Suppressor macrophage treated with lipopolysaccharide for 4 hours (primary cell): ENCODE measurements at regions not wholly inside any gene's neighbourhood (a gene's known extent, or its start where the extent isn't known, plus 50 kb on each side); places are given as distances from the start of the nearest gene placed in this dataset.

Experiments
- DNase-seq: peaks from one replicate; pipeline ENCODE4 v3.0.0-alpha.2; 2020

DNA sequence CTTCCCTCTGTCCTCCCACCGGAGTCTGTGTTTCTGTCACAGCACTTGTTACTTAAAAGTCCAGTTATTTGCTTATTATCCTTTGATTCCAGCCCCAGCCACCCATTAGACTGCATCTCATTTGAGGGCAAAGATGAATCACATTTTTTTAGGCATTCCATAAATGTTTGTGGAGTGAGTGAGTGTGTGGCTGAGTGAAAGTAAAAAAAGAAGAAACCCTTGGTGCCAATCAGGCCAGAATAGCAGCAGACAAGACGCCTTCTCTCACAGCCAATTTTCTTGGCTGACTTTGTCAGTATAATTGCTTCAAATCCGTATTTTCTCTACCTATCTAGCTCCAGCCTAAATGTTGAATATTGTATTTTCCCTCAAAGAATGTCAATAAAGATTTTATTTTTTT lies 613.0 kb upstream of the WWC1 start:
- DNase-seq: no peak

DNA sequence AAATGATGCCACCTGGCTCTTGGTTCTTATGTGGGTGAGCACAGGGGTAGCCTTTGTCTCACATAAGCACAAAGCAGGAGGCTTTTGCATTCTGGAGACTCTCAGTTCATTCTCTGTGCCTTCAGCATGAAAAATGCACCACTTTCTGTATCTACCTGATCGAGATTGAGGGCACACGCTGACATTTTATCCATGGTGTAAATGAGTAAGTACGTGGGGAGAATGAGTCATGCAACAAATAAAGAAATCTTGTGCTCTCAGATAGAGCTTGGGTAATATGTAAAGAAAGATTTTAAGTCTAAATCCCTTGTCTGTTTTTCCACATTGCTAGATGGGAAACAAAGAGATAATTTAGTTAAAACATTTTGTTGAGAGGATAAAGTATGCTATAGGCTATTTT lies 607.2 kb upstream of the WWC1 start:
- no peak for DNase-seq

DNA sequence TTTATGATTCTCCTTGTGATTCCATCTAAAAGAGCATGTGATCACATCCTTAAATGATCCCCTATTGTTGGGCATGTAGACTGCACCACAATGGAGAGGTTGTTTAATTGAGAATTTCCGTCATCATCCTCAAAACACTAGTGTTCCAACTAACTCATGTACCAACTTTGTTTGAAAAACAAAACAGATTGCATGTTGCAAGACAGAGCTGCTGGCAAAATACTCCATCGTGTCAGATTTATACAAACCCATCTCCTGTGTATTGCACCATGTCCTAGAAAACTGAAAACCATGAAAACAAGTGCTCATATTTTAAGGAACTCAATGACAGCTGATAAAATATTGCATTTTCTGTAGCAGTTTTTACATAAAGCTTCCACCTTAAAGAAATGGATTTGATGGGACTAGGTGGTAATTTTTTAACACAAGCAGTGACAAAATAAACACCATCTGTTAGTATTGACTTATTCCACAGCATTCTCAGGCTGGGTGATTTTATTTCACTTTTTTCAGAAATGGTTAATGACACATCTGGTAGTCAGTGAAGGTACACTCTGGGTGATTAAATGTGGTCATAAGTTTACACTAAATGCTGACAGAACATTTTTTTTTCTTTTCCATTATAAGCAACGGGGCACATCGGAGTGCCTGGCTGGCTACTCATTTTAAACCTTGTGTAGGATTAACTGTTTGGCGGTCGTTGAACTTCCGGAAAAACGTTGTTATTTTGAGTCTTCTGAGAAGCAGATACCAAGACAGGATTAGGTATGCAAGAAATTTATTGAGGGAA lies 602.9 kb upstream of the WWC1 start:
- no peak for DNase-seq

DNA sequence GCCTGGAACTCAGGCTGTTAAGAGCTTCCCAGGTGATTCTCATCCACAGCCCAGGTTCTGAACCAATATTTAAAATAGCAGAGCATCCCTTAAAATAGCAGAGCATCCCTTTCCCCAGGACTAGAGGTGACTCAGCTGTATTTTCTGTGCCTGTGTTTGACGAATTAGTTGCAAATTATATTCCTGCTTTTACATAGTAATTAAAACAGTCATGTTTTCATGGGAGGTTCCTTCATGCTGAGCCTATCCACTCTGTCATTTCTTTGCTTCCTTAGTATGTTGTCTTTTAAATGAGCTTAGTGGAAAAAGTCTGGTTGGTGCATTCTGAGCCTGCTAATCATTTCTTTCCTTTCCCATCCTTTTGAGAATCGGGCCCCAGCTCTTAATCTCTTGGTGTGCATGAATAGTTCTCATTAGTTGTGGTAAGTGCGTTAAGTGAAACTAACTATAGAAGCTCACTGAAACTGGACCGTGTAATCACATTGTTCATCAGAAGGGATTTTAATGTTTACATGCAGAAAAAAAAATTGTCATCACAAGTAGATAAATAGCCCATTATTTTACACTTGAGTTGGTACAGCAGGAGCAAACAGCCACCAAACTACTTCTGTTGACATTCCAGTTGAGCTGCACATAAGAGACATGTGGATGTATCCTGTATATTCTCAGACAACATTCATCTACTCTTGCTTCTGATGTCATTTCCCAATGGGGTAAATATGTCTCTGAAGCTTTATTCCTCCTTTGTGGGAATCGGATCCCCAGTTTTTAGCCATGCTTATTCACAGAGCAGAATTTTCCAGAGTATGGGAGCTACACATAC lies 596.9 kb upstream of the WWC1 start:
- DNase-seq: no peak

DNA sequence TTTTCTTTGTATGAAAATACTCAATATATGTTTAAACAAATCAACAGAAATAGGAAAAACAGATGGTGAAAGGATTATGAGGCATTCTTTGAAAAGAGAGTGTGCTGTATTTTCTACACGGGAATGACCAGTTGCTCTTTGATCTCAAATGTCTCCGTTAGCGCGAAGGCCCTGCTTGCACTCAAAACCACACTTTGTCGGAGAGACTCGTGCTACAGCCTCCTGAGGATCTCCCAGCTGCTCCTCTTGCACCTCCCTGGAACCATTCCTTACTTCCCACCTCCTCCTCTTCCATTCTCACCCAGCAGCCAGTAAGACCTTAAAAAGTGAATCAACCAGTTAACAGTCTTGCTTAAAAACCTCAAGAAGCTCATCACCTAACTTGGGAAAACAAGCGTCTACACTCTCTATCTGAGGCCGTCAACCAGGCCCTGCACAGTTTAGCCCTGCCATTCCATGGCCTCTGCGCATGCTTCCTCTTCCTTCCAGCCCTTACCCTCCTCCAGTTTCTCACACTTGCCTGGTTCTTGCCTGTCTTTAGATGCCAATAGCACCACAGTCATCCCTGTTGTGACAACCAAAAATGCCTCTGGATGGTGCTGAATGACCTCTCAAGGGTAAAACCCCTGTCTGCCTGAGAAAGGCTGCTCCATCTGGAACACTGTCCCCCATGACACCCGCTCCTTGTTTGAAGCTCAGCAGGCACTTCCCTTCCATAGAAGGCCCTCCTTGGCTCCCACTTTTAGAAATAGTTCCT lies 594.7 kb upstream of the WWC1 start:
- no peak for DNase-seq

DNA sequence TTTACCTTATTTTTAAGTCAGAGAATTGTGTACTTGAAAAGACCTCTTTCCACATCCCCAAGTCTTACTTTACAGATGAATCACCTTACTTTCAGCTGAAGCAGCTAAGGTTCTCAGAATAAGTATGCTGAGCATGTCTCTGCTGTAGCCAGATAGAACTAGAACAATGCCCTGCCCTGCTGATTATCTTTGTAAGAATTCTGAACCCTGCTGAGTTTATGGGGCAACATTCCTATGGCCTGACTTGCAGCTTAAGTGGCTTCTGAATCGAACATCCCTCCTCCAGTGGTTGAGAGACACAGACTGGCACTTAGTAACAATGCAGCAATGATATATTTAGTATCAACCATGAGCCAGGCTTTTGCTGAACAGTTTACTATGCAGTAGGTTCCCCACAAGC lies 592.0 kb upstream of the WWC1 start:
- no peak for DNase-seq

DNA sequence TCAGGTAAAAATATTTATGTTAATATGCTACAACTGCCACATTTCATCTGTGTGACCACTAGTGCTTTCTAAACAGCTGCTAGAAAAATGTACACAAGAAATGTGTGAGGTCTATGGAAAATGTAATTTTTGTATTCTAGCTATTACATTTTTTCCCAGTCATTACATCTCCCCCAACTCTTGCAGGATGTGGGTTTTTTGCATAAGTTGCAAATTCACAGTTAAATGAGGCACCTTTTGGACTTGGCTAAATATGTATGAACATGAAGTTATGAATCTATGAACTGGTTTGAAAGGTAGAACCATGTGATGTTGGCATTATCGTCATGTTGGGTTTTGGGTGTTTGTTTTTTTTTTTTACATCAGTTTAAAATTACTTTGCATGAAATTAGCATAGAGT lies 590.4 kb upstream of the WWC1 start:
- DNase-seq: no peak

DNA sequence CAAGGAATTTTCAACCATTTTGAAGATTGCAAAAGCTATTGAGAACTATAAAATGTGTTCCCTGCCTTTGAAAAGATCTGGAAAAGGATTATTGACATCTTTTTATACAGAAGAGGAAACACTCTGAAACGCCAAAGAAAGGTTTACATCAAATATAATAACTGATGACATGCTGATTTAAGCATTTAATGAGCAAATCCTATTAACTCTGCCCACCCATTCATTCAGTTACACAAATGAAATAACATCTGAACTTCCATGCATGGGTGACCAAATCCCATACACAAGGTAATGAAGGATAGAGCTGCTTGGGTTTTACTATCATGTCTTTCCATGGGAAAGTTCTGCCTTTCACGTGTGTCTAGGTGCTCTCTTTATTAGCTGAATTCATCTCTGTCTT lies 589.4 kb upstream of the WWC1 start:
- DNase-seq: no peak

DNA sequence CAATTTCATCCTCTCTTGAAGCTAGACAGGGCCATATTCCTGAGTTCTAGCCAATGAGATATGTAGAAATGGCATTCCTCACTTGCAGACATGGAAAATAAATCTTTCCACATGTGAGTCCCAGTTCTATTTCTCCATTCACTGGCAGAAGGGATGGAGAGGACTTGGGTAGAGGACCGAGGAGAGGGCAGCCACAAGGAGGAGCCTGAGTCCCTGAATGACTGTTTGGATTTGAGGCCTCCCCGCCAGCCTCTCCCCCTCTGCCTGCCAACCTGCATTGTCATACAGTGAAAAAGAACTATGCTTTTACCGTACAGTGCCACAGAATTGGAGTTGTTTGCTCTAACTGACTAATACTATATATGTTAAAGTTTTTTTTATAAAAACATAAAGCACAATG lies 583.0 kb upstream of the WWC1 start:
- DNase-seq: no peak

DNA sequence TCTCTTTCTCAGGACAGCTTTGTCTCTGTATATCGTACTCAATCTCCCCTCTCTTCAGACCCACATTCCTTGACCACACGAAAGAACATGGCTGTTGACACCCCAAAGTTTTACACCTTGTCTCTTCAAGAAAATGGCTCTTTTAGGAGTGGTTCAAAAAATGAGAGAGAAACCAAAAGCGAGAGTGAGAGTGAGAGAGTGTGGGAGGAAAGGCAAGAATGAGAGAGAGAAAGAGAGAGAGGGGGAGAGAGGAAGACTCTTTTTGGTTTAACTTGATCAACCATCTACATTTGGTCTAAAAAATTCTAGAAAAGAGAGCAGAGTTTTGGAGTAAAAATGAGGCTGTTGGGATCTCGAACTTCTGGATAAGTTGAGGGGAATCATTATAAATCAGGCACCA lies 581.8 kb upstream of the WWC1 start:
- DNase-seq: no peak

DNA sequence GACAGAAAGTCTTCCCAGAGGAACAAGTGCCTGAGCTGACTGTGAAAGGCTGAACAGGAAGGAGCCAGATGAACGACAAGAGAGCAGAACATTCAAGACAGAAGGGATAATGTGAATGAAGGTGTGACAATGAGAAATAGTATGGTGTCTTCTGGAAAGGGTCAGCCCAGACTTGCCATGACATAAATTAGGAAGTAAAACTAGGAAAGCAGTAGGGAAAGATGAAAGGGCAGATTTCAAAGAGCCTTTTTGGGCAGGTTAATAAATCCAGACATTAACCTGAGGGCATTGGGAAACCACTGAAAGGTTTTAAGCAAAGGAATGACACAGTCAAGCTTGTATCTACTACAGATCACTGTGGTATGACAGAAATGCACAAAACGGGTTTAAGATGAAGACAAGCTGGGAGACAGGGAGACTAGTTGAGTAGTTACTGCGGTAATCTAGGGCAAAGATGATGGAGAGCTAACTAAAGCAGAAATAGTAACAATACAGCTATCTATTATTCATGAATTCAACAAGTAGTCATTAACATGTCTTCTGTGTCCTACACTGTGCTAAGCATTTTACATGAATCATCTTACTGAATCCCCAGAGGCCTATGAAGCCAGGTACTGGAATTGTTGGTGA lies 580.9 kb upstream of the WWC1 start:
- no peak for DNase-seq

DNA sequence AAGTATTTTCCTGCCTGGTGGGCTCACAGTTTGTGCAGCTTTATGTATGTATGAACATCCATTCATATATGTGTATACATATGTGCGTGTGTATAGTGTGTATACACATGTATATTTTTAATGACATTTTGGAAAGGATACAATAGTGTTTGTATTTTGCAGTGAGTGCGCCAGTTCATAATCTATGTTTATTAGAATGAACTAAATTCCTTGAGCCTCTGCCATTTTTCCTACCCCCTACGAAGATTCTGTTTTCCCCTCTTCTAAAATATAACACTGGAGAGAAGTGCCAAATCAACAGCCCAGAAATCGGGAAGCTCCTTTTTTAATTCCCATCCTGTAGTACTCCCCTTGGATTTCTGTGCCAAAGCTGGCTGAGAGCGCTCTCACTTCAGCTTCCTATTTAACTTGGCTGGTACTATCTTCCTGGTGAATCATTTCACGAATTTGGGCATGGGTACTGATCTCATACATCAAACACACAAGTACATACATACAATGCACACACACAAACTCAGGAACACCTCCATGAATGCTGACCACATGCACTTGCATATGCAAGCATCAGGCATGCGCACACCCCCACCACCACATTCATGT lies 578.4 kb upstream of the WWC1 start:
- no peak for DNase-seq

DNA sequence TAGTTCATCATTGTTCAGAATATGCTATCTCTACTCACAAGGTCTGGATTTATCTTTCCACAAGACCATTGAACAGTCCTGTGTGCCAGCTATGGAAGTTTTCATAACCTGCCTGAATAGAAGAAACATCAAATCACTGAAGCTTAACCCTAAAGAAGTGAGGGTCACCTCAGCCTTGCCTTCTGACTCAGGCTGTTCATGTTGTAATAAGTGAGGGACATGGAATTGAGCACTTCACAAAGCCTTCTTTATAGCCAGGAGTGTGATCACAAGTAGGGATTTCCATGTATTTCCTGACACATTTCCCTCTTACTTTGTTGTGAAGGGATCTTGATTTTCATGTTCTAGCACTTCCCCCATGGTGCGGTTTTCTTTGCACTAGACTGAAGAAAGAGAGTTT lies 577.5 kb upstream of the WWC1 start:
- DNase-seq: no peak

DNA sequence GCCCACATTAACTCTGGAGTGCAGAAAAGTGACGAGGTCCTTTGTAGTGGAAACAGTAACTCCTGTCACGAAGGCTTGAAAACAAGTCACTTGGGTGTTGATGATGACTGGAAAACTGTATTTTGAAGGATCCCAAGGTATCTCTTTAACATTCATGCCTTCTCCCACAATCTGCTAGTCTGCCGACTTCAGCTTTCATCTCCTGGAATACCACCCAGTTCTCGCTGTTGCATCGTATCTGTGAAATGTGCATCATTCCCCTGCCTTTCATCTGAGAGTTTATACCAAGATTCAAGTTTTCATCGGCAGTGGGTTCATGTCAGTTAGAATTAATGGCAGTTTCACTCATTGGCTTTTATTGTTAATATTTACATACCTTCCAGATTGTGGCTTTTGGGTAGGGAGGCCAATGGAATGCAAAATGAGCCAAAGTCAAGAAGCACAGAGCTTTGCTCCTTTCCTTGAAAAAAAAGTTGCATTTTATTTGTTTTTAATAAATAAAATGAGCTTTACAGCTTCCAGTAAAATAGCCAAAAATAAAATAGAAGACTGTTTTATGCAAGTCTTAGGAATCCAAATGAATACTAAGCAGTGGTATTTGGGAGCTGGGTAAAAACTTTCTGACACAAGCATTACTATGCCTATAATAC lies 575.2 kb upstream of the WWC1 start:
- no peak for DNase-seq

DNA sequence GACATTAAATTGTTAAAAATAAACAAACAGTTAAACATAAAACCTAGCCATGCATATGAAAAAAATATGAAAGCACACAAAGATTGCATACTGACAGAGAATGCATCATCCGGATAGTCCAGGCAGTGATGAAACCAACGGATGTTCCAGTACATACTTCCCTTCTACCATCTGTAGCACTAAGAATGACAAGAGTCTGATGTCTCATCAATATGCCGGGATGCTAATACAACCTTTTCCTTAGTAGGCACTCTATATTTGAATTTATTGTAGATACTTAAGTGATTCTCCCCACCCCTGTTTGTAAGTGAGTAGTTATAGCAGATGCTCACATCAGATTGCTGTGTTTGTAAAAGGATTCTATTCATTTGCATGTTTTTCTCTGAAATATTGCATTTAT lies 571.2 kb upstream of the WWC1 start:
- peak; percentile 13 for DNase-seq

DNA sequence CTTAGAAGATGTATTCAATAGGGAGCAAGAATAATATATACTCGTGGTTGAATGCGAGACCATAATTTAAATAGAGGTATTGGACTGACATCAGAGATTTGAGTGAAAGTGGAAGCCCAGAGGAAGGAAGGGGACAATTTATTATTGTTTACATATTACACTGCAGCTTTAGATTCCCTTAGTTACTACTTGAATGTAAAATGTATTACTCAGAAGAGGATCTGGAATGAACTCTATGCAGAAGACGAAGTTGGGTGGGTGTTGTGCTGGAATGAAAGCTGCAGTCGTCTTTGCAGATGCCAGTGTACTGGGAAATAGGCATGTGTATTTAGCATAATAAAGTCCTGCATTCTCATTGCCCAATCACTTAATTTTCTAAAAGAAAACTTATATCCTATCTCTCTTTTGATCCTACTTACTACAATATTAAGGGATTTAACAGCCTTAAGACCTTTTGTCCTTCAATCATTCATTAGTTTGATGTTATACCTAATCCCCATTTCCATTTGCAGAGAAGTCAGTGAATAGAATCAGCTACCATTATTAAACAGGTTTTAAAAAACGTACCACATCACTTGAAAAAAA lies 570.7 kb upstream of the WWC1 start:
- no peak for DNase-seq

DNA sequence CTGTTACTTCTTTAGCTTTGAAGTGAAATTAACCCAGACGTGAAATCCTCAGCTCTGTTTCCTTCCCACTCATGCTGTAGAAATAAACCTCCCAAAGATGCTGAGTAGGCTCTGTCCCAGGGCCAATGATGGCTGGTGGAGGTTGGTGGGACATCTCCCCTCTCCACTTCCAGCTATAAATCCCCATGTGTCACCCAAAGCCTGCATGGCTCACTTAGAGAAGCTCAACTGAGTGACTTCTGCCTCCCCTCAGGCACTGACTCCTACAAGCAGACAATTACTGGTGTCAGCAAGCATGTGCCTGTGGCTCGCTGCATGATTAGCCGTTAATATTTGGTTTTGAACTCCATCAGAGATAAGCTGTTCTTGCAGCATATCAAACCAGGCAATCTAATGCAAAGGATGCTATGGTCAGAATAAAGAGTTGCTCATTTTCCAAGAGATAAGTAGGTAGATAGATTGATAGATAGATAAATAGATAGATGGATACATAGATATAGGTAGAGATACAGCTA lies 569.5 kb upstream of the WWC1 start:
- no peak for DNase-seq

DNA sequence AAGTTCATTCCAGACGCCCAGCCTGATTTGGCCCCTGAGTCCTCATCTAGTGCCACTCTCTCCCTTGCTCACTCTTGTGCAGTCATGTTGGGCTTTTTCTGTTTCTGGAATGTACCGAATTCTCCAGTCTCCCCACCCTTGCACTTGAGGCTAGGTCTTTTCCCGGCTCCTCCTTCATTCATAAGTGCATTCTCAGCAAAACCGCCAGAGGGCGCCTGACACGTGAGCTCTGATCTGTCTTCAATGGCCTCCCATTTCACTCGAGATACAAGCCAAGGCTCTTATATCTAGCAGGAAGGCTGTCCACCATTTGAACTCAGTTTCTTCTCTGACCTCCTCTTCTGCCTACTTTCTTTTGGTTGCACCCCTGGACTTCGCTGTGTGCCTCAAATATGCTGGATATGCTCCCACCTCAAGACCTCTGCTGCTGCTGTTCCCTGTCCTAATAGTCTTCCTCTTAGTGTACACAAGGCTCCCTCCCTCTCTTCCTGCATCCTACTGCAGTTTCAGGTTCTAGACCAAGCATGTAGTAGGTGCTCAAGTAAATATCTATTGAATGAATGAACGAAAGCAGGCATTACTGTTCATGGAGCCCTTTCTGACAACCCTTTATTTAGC lies 568.1 kb upstream of the WWC1 start:
- peak; percentile 85 for DNase-seq

DNA sequence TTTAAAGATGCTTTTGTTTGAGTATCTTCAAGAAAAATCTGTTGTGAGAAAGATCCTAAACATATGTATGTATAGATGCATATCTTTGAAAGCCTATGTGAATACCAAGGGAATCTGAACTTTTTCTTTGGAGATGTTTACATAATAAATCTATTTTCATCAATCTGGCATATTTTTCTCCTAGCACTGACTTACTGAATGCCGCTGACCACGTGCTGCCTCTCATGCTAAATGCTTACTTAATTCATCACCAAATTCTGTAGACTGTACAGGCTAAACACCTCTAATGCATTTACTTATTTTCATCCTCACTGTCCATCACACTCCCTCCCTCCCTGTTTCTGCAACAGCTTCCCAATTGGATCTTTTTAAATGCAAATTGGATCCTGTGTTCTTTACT lies 566.2 kb upstream of the WWC1 start:
- DNase-seq: no peak

DNA sequence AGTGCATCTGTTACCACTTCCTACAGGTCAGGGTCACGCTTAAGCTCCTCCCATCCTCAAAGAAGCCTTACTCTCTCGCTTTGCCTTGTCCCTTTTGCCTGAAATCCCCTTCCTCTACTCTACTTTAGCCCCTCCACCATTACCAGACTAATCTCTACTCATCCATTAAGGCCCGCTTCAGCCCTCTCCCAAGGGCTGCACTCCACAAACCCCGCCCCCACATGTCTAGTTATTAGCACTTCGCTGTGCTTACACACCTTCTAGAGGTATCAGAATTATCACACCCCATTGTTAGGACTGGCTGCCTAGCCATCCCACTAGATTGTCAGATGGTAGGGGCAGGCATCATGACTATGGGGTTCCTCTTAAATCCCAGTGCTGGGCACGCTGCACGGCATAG lies 565.7 kb upstream of the WWC1 start:
- DNase-seq: no peak

DNA sequence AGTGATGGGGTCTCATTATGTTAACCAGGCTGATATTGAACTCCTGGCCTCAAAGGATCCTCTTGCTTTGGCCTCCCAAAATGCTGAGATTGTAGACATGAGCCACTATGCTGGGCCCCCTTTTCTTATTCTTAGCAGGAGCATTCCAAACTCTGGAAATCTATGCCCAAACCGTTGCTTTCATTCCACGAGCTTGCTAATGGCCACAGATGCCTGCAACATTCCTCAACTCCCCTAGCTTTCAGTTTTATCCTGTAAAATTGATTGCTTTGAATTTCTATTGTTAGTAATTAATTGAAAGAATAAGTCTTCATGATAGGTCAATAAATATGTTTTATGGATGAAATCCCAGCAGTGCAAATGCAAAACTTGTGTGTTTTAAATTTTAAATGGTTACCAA lies 564.8 kb upstream of the WWC1 start:
- DNase-seq: no peak
